HG03469 (cell line): ENCODE measurements at regions not wholly inside any gene's neighbourhood (a gene's known extent, or its start where the extent isn't known, plus 50 kb on each side); places are given as distances from the start of the nearest gene placed in this dataset.

Experiments used
- ATAC-seq: cut with Tn5 transposase; IDR thresholded peaks from one replicate; pipeline ENCODE4 v1.9.1; 2021; ENCODE audit warnings: mild to moderate bottlenecking, moderate library complexity, moderate number of reproducible peaks; ENCODE audit not compliant: unreplicated experiment

DNA sequence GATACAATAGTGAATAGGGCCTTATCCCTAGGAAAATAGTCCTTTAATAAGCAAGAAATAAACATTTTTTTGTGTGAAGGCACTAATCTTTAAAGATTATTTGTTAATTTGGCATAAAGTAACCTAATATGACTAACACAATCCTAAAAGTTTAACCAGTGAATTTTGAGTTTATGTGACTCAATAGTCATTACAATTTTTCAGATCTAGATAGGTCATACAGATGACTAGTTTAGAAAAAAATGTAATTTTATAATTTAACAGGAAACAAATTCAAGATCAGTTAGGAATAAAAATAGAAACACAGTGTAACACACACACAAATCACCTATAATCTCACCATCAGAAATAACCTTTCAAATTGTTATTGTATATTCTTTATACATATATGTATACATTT lies 620.7 kb upstream of the ALCAM start:
- no peak for ATAC-seq

DNA sequence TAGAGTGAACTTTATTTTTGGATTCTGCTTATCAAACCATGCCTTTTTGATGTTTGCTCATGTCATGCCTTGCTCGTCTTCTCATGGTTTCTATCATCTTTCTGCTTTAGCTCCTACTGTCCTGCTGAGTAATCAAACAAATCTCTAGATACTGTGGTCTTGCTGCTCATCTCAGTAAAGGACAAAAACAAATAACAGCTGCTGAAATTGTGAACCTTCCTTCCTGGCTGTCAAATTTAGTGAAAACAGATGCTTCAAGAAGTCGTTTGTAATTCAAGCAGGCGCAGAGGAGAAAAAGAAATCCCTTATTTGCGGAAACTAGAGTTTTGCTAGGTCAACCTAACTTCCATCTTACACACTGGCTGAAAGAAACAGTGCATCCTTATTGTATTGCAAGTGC lies 616.1 kb upstream of the ALCAM start:
- ATAC-seq, result no peak

DNA sequence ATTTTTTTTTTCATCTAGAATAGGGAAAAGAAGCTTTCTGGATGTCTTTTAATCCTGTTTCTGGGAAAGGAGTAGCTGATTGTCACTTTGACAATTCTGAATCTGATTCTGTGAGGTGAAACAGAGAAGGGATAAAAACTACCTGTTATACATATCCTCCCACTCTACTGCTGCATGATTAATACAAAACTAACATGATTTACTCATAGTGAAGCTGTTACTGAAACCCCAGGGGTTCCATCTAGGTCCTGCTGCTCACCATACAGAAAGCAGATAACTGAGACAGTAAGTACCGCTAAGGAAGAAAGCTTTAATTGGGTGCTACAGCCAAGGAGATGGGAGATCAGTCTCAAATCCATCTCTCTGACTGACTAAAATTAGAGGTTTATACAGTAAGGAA lies 610.9 kb upstream of the ALCAM start:
- ATAC-seq, result no peak

DNA sequence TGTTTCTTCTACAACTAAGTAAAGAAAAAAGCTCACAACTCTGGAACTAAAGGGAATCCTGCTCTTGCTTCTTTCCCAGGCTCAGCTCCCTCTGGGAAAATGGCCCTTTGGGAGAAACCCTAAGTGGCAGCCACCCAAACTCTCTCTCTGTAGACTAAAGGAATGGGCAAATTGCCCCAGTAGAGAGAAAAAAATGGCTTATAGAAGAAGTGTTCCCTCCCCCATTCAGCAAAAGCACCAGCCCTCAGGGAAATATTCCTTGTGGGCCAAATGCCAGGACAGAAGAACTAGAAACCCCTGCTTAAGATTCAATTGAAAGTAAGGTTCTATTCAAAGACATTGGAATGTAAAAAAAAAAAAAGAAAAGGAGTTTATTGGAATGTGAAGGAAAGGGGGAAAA lies 603.7 kb upstream of the ALCAM start:
- no peak for ATAC-seq

DNA sequence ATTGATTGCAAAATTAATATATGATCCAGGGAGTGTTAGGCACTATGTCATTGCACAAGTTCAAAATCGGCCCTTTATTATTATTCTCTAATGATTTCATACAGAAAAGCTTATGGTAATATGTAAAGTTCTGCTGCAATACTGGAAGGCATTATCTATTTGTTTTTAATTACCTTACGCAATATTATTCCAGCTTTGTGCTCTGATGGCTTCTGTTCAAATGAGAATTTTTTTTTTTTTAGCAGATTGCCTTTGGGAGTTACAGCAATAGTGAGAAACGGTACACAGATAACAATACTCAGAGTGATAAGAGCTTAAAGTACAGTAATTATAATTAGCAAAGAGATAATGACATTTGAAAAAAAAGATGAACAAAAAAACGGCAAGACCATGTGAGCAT lies 602.2 kb upstream of the ALCAM start:
- no peak for ATAC-seq

DNA sequence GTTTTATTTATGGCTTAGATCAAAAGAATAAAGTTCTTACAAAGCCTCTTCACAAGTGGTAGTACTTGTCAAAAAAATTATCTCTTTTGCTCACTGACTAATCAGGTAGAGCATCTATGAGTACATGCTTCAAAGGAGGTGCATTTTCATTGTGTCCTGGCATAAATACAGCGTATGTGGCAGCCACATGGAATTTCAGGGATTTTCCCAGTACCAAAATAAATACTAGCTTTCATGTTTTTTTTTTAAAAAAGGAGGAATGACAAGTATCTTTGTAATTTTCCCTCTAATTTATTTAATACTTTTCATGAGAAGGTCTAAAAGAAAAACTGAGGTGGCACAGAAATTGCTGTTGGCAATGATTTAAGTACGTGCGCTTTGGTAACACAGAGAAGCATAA lies 597.8 kb upstream of the ALCAM start:
- ATAC-seq, result no peak

DNA sequence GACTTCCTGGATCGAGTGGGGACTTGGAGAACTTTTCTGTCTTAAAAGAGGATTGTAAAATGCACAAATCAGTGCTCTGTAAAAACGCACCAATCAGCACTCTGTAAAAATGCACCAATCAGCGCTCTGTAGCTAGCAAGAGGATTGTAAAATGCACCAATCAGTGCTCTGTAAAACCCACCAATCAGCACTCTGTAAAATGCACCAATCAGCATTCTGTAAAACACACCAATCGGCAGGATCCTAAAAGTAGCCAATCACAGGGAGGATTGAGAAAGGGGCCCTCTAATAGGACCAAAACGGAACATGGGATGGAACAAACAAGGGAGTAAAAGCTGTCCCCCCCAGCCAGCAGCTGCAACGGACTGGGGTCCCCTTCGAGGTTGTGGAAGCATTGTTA lies 587.4 kb upstream of the ALCAM start:
- ATAC-seq, result no peak

DNA sequence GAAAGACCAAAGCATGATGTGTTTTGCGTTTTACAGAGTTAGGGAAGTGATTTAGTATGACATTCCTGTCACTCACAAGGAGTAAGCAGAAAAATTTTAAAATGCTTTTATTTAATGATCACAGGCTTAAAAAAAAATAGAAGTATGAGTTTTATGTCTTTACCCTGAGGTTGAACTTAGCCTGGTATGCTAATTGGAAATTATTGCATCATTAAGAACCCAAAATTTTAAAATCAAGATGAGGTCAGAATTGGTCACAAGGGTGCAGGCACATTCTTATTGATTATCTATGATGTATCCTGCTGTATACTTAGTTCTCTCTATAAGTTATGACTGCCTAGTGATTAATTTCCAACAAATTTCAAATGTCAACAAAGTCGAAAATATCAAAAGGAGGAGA lies 585.6 kb upstream of the ALCAM start:
- no peak for ATAC-seq

DNA sequence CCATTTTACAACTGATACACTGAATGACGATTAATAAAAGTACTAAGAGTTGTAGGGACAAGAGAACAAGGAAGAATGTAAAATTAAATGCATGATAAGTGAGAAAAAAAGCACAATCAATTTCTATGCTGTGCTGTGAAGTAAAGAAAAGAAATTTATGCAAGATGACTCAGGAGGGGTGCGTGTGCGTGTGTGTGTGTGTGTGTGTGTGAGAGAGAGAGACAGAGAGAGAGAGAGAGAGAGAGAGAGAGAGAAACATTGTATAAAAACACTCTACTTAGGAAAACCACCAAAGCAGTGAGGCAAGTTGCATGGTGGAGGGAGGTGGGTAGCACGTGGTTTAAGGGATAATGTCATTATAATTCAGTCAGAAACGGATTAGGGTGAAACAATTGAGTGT lies 580.8 kb upstream of the ALCAM start:
- ATAC-seq, result no peak

DNA sequence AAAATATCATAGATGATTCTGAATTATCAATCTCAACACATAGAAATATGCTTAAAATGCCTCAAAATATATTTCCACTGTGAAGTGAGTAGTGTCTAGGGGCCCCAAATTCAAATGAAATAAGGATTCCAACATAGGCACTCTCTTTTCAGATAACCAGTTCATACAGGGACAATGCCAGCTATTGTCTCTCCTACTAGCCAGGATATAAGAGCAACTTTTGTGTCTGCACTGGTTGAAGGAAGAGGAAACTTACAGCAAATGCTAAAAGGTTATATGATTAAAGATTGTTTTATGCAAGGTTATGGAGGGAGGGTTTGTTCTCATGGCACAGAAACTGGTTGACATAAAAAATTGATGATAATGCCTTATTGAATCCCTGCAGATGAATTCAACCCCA lies 579.4 kb upstream of the ALCAM start:
- ATAC-seq, result no peak

DNA sequence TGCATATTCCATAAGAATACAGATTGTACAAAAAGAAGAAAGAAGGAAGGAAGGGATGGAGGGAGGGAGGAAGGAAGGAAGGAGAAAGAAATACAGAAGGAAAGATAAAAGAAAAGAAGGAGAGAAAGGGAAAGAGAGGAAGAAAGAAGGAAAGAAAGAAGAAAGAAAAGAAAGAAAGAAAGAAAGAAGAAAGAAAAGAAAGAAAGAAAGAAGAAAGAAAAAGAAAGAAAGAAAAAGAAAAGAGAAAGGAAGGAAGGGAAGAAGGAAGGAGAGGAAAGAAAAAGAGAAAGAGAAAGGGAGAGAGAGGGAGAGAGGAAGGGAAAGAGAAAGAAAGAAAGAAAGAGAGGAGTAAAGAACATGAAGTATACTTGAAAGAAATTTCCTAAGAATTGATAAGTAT lies 577.9 kb upstream of the ALCAM start:
- no peak for ATAC-seq

DNA sequence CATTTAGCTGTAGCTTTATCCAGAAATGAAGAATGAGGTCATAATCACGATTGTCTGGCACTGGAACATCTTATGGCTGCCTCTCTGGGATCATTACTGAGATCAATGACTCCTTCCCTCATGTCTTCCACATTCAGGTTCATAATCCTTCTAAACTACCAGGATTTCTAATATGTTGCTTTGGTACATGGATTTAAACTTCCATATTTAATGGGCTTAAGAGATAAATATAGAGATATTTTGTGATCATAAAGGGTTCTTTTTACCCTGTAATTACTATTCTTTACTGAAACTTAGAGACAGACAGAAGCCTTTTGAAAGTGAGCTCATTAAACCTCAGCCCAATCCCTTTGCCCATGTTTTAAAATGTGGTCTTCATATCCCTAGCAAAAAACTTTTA lies 575.4 kb upstream of the ALCAM start:
- no peak for ATAC-seq

DNA sequence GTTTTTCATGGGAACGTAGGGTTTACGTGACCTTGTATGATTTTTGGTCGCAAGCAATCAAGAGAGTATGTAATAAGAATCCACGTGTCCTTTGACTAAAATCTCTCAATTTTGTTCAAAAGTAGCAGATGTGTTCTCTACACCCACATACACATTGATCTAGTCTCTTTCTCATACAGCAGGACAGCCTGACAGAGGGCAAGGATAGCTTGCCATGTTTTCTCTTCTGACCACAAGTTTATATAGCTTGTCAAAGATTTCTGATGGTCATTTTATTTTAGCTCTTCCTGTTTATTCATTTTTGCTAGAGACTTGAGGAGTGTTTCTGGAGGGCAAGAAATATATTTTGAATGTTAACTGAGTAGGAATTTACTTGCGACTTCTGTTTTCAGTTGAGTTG lies 570.2 kb upstream of the ALCAM start:
- no peak for ATAC-seq

DNA sequence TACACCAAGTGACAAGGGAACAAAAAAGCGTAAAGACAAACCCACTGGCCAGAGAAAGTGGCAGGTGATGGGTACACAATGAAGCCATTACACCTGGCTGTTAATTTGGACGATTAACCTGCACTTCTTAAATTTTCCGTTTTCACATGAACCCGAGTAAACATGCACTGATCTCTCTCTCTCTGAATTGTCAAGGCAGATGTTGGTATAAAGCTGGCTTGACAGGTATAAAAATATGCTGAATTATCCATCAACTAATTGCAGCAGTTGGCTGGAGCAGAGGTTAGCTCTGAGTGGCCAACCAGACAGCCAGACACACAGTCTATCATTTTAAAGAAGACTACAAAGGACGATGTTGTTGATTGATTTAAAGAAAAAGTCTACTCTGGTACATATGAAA lies 561.7 kb upstream of the ALCAM start:
- no peak for ATAC-seq

DNA sequence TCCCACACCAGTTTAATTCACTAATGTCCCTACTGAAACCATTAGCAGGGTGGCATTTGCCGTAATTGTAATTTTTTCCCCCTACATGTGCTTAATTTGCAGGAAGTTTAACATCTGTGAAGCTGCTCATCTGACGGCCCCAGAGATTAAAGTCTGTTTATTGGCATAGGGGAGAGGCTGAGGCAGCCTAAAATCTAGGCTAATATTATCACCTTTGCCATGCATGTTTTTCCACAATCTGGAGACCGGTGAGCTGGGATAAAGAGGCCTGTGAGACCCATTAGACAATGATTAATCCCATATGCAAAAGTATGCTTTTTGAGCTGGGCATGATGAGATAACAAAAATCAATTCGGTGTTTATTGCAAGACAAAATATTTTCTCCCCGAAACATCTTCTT lies 561.2 kb upstream of the ALCAM start:
- ATAC-seq, result no peak

DNA sequence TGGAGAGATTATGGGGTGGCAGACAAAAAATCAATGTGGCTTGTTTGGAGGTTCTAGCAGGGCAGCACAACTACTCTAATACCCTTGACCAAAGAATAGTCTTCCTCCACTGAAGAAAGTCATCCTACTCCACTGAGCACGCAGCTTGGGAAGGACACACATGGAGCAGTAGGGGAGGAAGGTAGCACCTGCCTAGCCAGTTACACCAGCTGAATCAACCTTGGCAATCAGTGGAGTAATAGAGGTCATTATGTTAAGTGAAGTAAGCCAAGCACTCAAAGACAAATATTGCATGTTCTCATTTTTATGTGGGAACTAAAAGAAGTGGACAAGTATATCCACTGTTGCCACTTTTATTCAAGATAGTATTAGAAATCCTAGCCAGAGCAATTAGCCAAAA lies 555.8 kb upstream of the ALCAM start:
- no peak for ATAC-seq

DNA sequence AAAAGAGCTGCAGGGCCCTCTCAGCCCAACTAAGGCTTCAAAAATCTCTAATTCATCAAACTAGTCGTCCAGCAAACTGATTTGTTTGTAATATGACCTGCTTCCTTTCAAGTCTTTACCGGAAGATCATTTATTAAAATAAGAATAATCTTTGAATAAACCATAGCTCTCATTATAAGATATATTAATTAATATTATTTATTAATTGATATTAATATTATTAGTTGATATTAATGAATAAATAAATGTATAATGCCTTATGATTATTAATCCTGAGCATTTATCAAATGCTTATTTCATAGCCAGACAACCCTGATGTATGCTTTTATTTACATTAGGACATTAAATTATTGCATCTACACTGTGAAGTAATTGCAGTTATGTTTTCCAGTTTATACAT lies 550.7 kb upstream of the ALCAM start:
- no peak for ATAC-seq

DNA sequence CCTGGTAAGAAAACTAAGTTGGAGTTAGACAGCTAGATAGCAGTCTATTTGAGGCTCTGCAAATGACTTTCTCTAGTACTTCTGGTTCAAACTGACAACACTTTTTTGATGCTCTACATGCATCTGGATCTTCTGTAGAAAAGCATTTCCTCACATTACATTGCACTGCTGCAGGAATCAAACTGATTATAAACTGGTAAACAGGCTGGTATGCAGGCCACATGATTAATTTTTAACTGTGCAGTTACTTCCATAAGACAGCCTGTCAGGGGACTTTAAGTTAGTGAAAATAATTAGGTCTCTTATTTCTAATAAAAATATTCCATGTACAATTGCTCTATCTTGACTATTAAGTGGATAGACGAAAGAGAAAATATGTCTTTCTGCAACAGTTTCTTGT lies 550.0 kb upstream of the ALCAM start:
- no peak for ATAC-seq

DNA sequence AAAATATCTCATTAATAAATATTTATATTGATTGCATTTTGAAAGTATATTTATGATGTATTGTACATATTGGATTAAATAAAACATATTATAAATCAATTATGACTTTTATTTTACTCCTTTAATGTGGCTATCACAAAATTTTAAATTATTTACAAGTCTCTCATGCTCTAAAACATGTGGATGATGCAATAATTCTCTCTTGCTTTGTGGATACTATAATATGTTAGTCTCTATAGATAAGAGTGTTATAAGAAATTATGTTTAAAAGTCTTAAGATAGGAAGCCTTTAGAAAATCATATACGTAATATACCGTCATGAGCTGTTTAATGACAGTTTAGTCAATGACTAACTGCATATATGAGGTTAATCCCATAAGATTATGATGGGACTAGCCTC lies 547.4 kb upstream of the ALCAM start:
- no peak for ATAC-seq

DNA sequence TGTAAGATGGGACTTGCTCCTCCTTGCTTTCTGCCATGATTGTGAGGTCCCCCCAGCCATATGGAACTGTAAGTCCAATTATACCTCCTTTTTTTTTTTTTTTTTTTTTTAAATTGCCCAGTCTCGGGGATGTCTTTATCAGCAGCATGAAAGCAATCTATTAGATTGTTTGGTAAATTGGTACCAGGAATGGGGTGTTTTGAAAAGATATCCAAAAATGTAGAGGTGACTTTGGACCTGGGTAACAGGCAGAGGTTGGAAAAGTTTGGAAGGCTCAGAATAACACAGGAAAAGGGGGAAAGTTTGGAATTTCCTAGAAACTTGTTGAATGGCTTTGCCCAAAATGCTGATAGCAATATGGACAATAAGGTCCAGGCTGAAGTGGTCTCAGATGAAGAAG lies 545.8 kb upstream of the ALCAM start:
- no peak for ATAC-seq

DNA sequence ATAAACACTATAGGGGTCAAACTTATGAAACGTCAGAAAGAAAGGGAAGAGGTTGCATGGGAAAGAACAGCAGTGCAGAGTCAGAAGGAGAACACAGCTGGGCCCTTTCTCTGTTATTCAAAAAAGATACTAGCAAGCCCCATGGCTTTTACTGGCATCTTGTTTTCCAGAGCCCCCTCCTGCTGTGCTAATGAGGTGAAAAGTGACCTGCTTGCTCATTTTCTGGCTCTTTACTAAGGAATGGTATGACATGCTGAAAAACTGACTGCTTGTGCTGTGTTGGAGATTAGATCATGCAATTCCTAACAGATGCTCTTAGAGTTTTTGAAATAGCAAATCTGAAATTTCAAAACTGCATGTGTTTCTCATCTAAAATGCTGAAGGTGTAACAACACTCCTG lies 541.6 kb upstream of the ALCAM start:
- no peak for ATAC-seq

DNA sequence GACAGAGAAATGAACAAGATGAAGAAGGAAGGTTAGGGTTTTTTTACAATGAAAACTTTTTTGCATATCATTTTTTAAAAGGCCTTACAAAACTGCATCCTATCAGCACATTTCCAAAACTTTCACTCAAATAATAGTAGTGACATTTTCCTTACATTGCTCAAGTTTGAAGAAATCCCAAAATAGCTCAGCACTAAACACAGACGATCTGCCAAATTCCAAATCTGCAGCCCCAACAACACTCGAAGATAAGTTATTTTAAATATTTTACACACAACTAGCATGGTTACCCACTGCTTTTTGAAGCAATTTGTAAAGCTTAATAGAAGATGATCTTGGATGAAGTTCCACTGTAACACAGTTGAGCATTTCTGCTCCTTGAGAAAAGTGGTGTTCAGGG lies 535.6 kb upstream of the ALCAM start:
- no peak for ATAC-seq

DNA sequence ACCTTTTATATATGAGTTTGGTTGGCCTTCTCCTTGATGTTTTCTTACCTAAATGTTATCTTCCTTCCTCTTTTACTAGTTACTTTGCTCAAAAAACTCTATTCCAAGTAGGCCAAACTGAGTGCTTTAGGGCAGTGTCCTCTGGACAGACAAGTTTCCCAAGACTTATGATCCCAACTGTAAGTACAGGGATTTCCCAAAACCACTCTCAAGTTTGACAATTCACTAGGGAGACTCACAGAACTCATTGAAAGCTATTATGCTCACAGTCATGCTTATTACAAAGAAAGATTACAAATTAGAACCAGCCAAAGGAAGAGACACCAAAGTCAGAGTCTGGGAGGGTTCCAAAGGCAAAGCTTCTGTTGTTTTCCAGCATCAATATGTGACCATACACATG lies 534.2 kb upstream of the ALCAM start:
- no peak for ATAC-seq

DNA sequence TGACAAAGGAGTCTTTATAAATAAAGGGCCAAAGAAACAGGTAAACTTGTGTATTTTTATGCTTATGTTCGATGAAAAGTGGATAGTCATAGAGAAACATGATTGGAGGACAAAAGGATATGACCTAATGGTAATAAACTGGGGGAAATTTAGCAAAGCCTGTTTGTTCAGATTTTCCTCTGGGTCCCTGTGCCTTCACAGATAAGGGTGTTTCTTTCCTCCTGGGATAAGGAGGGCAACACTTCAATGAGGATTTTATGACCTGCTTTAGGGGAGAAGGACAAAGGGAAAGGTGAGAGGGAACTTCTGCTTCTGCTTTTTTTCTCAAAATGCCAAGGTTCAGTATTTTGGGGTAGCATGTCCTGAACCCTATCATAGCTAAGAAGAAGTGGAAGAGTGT lies 531.3 kb upstream of the ALCAM start:
- no peak for ATAC-seq
